ENCODE measurements at regions not wholly inside any gene's neighbourhood (a gene's known extent, or its start where the extent isn't known, plus 50 kb on each side); places are given as distances from the start of the nearest gene placed in this dataset.
A peak's percentile ranks its signal among the peaks of the same experiment; 100 is the strongest.
"Not testable (repeated sequence)": the region's sequence is repeated elsewhere in the genome, so short reads cannot be mapped to it uniquely, and the experiment has no call there.

GRCh38 chr4:131551306-131551705 lies 1597.8 kb upstream of the PCDH10 start:
- no peak overlapping the region for H3K4me3 ChIP-seq (ENCODE audit: low read depth, low read length)
- no peak for TF ChIP-seq CTCF (IDR thresholded peaks at IDR 0.05; ENCODE audit: insufficient read depth, low read length, poor library complexity, severe bottlenecking)

GRCh38 chr4:131566026-131566425 lies 1583.1 kb upstream of the PCDH10 start:
- no peak for TF ChIP-seq CTCF (IDR thresholded peaks at IDR 0.05; ENCODE audit: insufficient read depth, low read length, poor library complexity, severe bottlenecking)
- DNase-seq (ENCODE audit: low read depth), result no peak
- Histone ChIP-seq H3K27me3 (ENCODE audit: control insufficient read depth, insufficient read depth, low read length) (no peaks in the 10 kb centered on the region), H3K36me3 (ENCODE audit: control insufficient read depth, insufficient read depth, low read length) (no peaks in the 10 kb centered on the region), H3K4me3 (ENCODE audit: low read depth, low read length) (no peak overlapping the region)

More at GRCh38 chr4:131551306-131551705, 1597.8 kb upstream of the PCDH10 start:
- Histone ChIP-seq H3K27me3 (ENCODE audit: control insufficient read depth, insufficient read depth, low read length) (no peaks in the 10 kb centered on the region), H3K36me3 (ENCODE audit: control insufficient read depth, insufficient read depth, low read length) (no peaks in the 10 kb centered on the region)
- DNase-seq (ENCODE audit: low read depth), result no peak

DNA sequence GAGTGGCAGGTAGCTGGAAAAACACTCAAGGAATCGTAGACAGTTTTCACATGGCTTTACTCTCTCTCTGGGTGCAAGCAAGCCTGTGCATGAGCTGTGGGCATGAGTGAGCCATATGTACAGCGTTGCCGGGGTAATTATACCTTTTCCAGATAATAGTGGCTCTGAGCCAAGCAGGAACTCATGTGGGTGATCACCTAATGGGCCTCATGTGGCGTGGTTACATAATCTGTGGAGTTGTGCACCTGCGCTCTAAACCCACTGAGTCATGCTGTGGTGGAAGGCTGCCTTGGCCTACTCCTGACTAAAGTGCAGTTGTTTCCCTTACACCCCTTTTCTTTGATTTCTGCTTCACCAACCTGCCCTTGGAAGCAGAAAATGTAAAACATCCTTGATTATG lies 1564.5 kb upstream of the PCDH10 start:
- Histone ChIP-seq H3K4me3 (ENCODE audit: low read depth, low read length) (no peak overlapping the region), H3K27me3 (ENCODE audit: control insufficient read depth, insufficient read depth, low read length) (no peaks in the 10 kb centered on the region), H3K36me3 (ENCODE audit: control insufficient read depth, insufficient read depth, low read length) (no peaks in the 10 kb centered on the region)
- peak; percentile 28 for DNase-seq (ENCODE audit: low read depth)
- no peak for TF ChIP-seq CTCF (IDR thresholded peaks at IDR 0.05; ENCODE audit: insufficient read depth, low read length, poor library complexity, severe bottlenecking)

DNA sequence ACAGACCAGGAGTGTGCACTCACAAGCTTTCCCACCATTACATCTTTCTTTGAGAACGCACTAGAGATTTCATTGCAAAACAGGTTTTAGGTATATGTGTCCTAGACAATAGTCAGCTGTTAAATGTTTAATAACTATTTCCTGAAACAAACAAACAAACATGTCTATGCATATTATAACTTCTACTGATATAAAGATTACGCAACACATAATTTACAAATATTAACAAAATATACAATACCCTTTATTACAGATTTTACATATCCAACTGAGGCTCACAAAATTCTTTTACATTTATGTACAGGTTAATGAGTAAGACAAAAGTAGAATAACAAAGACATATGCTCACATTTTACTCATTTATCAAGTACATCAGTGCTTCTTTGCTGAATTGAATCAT lies 1554.0 kb upstream of the PCDH10 start:
- H3K4me3 ChIP-seq (ENCODE audit: low read depth, low read length), result no peak overlapping the region
- H3K27me3 ChIP-seq (ENCODE audit: control insufficient read depth, insufficient read depth, low read length), result no peaks in the 10 kb centered on the region
- no peak for TF ChIP-seq CTCF (IDR thresholded peaks at IDR 0.05; ENCODE audit: insufficient read depth, low read length, poor library complexity, severe bottlenecking)
- no peaks in the 10 kb centered on the region for H3K36me3 ChIP-seq (ENCODE audit: control insufficient read depth, insufficient read depth, low read length)
- no peak for DNase-seq (ENCODE audit: low read depth)

- no peaks in the 10 kb centered on the region for H3K36me3 ChIP-seq (ENCODE audit: control insufficient read depth, insufficient read depth, low read length)
- H3K4me3 ChIP-seq (ENCODE audit: low read depth, low read length), result no peak overlapping the region
- no peak for TF ChIP-seq CTCF (IDR thresholded peaks at IDR 0.05; ENCODE audit: insufficient read depth, low read length, poor library complexity, severe bottlenecking)
- no peaks in the 10 kb centered on the region for H3K27me3 ChIP-seq (ENCODE audit: control insufficient read depth, insufficient read depth, low read length)
- no peak for DNase-seq (ENCODE audit: low read depth)
Measured at GRCh38 chr4:131603705-131604104, 1545.4 kb upstream of the PCDH10 start.

DNA sequence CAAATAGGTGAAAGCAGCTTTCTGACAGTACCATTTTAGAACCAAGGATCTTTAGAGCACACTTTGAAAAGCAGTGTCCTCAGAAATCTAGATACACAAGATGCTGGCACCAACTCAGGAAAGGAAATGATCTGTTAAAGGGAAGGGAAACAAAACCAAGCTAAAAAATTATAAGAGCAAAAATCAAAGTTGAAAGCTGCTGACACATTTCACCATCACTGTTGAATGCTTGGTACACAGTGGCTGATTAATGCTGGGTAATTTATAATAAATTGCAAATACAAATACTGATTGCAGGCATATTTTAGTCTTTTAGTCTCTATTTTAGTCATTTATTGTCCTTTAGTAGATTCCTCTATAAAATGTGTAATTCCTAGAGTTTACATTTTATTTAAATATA lies 1540.1 kb upstream of the PCDH10 start:
- no peak overlapping the region for H3K4me3 ChIP-seq (ENCODE audit: low read depth, low read length)
- no peaks in the 10 kb centered on the region for H3K27me3 ChIP-seq (ENCODE audit: control insufficient read depth, insufficient read depth, low read length)
- no peak for TF ChIP-seq CTCF (IDR thresholded peaks at IDR 0.05; ENCODE audit: insufficient read depth, low read length, poor library complexity, severe bottlenecking)
- DNase-seq (ENCODE audit: low read depth), result no peak
- no peaks in the 10 kb centered on the region for H3K36me3 ChIP-seq (ENCODE audit: control insufficient read depth, insufficient read depth, low read length)

DNA sequence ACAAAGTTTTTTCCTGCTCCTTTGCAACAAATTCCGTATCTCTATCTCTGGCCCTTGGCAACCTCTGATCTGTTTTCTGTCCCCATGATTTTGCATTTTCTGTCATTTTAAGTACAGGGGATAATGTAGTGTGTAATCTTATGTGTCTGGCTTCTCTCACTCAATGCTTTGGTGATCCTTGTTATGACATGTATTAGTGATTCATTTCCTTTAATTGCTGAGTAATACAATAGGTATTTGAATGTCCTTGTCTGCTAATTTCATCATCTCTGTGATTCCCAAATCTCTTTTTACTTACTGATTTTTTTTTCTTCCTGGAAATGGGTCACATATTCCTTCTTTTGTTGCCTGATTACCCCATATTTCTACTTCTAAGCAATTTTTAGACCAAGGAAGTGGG lies 1538.6 kb upstream of the PCDH10 start:
- H3K4me3 ChIP-seq (ENCODE audit: low read depth, low read length); H3K27me3 ChIP-seq (ENCODE audit: control insufficient read depth, insufficient read depth, low read length); H3K36me3 ChIP-seq (ENCODE audit: control insufficient read depth, insufficient read depth, low read length): not testable (repeated sequence)
- DNase-seq (ENCODE audit: low read depth), result peak; percentile 48
